OCI-LY7 (cell line): ENCODE measurements at regions not wholly inside any gene's neighbourhood (a gene's known extent, or its start where the extent isn't known, plus 50 kb on each side); places are given as distances from the start of the nearest gene placed in this dataset.

ENCODE experiments used
- BruUV-seq: library from RNA; stranded (reverse); fragments of 400-500 nt; replicated peaks from 2 replicates; lab custom pipeline; 2021; lab: Mats Ljungman, UMichigan
- CTCF ChIA-PET: fragments of 300-600 bp; sonication (Branson Sonifier 250); formaldehyde crosslinking; loops from one replicate; lab custom pipeline; 2022; ENCODE audit warnings: antibody characterized with exemption; ENCODE audit not compliant: unreplicated experiment; lab: Charles Lee
- POLR2A ChIA-PET: fragments of 300-600 bp; sonication (Branson Sonifier 250); formaldehyde crosslinking; loops from one replicate; lab custom pipeline; 2022; ENCODE audit warnings: antibody characterized with exemption; lab: Charles Lee
- DNase-seq: peaks from one replicate; pipeline ENCODE4 v3.0.0-alpha.2; 2015; ENCODE audit warnings: low spot score
- H2AFZ ChIP-seq: fragments of 200-600 bp; sonication (generic), shearing (Covaris generic); 2 replicates; pipeline ENCODE4 v1.6.1; 2014; ENCODE audit warnings: mild to moderate bottlenecking, antibody characterized with exemption, low read length, moderate library complexity
- H3K27ac ChIP-seq: fragments of 200-600 bp; sonication (generic); 2 replicates; pipeline ENCODE4 v1.5.1; 2014; ENCODE audit warnings: mixed run types, low read depth, mild to moderate bottlenecking, moderate library complexity, low read length, inconsistent platforms; ENCODE audit not compliant: poor library complexity, severe bottlenecking
- H3K36me3 ChIP-seq: fragments of 200-600 bp; sonication (generic); 2 replicates; pipeline ENCODE4 v1.6.1; 2014; ENCODE audit warnings: mild to moderate bottlenecking, antibody characterized with exemption, low read length, moderate library complexity, mixed read lengths; ENCODE audit not compliant: insufficient read depth
- H3K4me1 ChIP-seq: fragments of 200-600 bp; sonication (generic); 2 replicates; pipeline ENCODE4 v1.5.1; 2014; ENCODE audit warnings: mild to moderate bottlenecking, low read length; ENCODE audit not compliant: insufficient read depth, poor library complexity, severe bottlenecking
- H3K4me2 ChIP-seq: fragments of 200-600 bp; sonication (generic); 2 replicates; pipeline ENCODE4 v1.6.1; 2014; ENCODE audit warnings: mild to moderate bottlenecking, low read length
- H3K4me3 ChIP-seq: fragments of 200-600 bp; sonication (generic); 2 replicates; pipeline ENCODE4 v1.5.1; 2014; ENCODE audit warnings: mild to moderate bottlenecking, low read depth, low read length; ENCODE audit not compliant: poor library complexity, severe bottlenecking
- H3K79me2 ChIP-seq: fragments of 200-600 bp; sonication (generic); 2 replicates; pipeline ENCODE4 v1.6.1; 2016; ENCODE audit warnings: low read depth, mild to moderate bottlenecking, low read length, moderate library complexity, mixed read lengths; ENCODE audit not compliant: insufficient read depth
- H3K9me2 ChIP-seq: fragments of 200-600 bp; sonication (generic); 2 replicates; pipeline ENCODE4 v1.6.1; 2016; ENCODE audit warnings: mild to moderate bottlenecking, low read length, mixed read lengths; ENCODE audit not compliant: insufficient read depth
- H3K9me3 ChIP-seq: fragments of 200-600 bp; sonication (generic); 2 replicates; pipeline ENCODE4 v1.6.1; 2014; ENCODE audit warnings: mild to moderate bottlenecking, mixed run types, low read length, mixed read lengths
- H4K20me1 ChIP-seq: fragments of 200-600 bp; sonication (generic); 2 replicates; pipeline ENCODE4 v1.6.1; 2014; ENCODE audit warnings: mild to moderate bottlenecking, antibody characterized with exemption, low read length, moderate library complexity, mixed read lengths; ENCODE audit not compliant: insufficient read depth
- CTCF ChIP-seq: fragments of 200-600 bp; sonication (generic); conservative IDR thresholded peaks from 2 replicates; pipeline ENCODE4 v1.5.1; 2014; ENCODE audit warnings: mild to moderate bottlenecking, antibody characterized with exemption, low read length, moderate library complexity, mixed read lengths
- EZH2phosphoT487 ChIP-seq: fragments of 200-600 bp; sonication (generic); IDR thresholded peaks from 2 replicates; pipeline ENCODE4 v1.6.1; 2018; ENCODE audit warnings: low read depth, borderline replicate concordance, mild to moderate bottlenecking, mixed run types, antibody characterized with exemption, low read length, moderate library complexity, mixed read lengths
- intact Hi-C: fragments of 100-400 bp; cut with micrococcal nuclease; formaldehyde crosslinking; loops from one replicate; pipeline ENCODE4 v1.10.0; 2022; ENCODE audit not compliant: unreplicated experiment

DNA sequence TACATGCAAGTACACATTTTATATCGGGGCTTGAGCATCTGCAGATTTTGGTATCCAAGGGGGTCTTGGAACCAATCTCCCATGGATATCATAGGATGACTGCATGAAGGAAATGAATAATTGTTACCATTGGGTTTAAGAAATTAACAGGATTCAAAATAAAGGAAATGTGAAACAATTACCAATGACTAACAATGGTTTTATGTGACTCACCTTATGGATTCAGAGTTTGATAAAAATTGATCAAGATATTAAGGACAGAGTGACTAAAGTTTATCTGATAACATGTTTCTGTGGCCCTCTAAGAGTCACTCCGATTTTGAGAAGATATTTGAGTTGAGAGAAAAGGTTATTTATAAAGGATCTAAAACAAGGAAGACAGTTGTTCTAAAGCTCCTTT lies 93.0 kb upstream of the ODAD2 start:
- no peak overlapping the region for H2AFZ ChIP-seq
- no TSS peak for BruUV-seq
- H3K4me3 ChIP-seq: no peak overlapping the region
- no peaks in the 10 kb centered on the region for H3K9me2 ChIP-seq
- intact Hi-C loops: no loop called here
- H3K36me3 ChIP-seq: 0 out of 2 replicates have a peak, but pooled peaks cover 12% of the 10 kb centered on the region
- no peaks in the 10 kb centered on the region for H3K79me2 ChIP-seq
- no peak overlapping the region for H3K4me2 ChIP-seq
- no peak overlapping the region for H3K27ac ChIP-seq
- TF ChIP-seq EZH2phosphoT487: no peak
- no peak for TF ChIP-seq CTCF
- H3K4me1 ChIP-seq: no peaks in the 10 kb centered on the region
- ChIA-PET POLR2A (interaction anchor here (0.5 to 0.6 kb wide), 2 partner anchors 29 to 557 kb away, joined by 3 read pairs; no protein-coding TSS in a partner anchor), CTCF (no interaction called here)
- no peaks in the 10 kb centered on the region for H3K9me3 ChIP-seq
- no peaks in the 10 kb centered on the region for H4K20me1 ChIP-seq
- DNase-seq: no peak

DNA sequence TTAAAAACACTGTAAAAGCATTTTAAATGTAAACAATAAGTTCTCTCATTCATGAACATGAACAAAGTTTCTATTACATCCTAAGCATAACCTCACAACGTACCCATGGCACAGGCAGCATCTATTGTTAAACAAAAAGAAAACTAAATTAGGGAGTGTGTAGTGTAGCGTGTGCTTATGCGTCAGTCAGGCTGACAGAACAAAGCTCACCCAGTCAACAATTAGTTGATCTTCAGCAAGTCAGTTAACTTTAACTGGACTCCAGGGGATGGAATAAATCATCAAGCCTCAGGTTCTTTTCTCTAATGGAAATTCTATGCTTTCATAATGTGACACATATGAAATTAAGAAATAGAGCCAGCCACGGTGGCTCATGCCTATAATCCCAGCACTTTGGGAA lies 91.6 kb upstream of the ODAD2 start:
- Histone ChIP-seq H4K20me1 (no peaks in the 10 kb centered on the region), H3K4me3 (no peak overlapping the region), H3K79me2 (no peaks in the 10 kb centered on the region), H3K36me3 (0 out of 2 replicates have a peak, but pooled peaks cover 12% of the 10 kb centered on the region), H3K4me2 (no peak overlapping the region), H3K4me1 (no peaks in the 10 kb centered on the region), H3K9me2 (no peaks in the 10 kb centered on the region), H3K9me3 (no peaks in the 10 kb centered on the region), H2AFZ (no peak overlapping the region), H3K27ac (no peak overlapping the region)
- no TSS peak for BruUV-seq
- DNase-seq: no peak
- intact Hi-C loops: no loop called here
- POLR2A ChIA-PET: interaction anchor here (1.1 kb wide), 1 partner anchor 12 kb away, joined by 3 read pairs; no protein-coding TSS in a partner anchor
- CTCF ChIA-PET: no interaction called here
- TF ChIP-seq CTCF: no peak
- no peak for TF ChIP-seq EZH2phosphoT487

GRCh38 chr10:28089467-28089866 lies 90.6 kb upstream of the ODAD2 start:
- ChIA-PET POLR2A (no interaction called here), CTCF (no interaction called here)
- intact Hi-C loops: no loop called here
- Histone ChIP-seq H3K9me3 (no peaks in the 10 kb centered on the region), H3K27ac (no peak overlapping the region), H2AFZ (no peak overlapping the region), H3K9me2 (no peaks in the 10 kb centered on the region), H3K36me3 (0 out of 2 replicates have a peak, but pooled peaks cover 12% of the 10 kb centered on the region), H3K4me2 (no peak overlapping the region), H3K79me2 (no peaks in the 10 kb centered on the region), H3K4me1 (no peaks in the 10 kb centered on the region), H4K20me1 (no peaks in the 10 kb centered on the region), H3K4me3 (no peak overlapping the region)
- DNase-seq: no peak
- no TSS peak for BruUV-seq
- TF ChIP-seq CTCF (no peak), EZH2phosphoT487 (no peak)
